ENCODE measurements at regions not wholly inside any gene's neighbourhood (a gene's known extent, or its start where the extent isn't known, plus 50 kb on each side); places are given as distances from the start of the nearest gene placed in this dataset.

GRCh38 chr10:89963451-89964102 is 262.2 kb downstream of the KIF20B start:
- H3K36me3 ChIP-seq (ENCODE audit: insufficient read depth, low read length) = no peaks in the 10 kb centered on the region
- peak overlapping the region; percentile 4 for H3K4me2 ChIP-seq (ENCODE audit: low read length)
- H3K27ac ChIP-seq (ENCODE audit: low read depth, low read length) = no peak overlapping the region
- peak; percentile 46 for DNase-seq (ENCODE audit: low read depth)
- H3K27me3 Mint-ChIP-seq (ENCODE audit: low read depth, unreplicated experiment) = no peaks in the 10 kb centered on the region
- no peaks in the 10 kb centered on the region for H3K9me3 ChIP-seq (ENCODE audit: insufficient read depth, low read depth, low read length)
- no peaks in the 10 kb centered on the region for H3K9me3 Mint-ChIP-seq (ENCODE audit: unreplicated experiment)
- H3K36me3 Mint-ChIP-seq (ENCODE audit: low read depth, unreplicated experiment) = no peaks in the 10 kb centered on the region
- H4K20me1 ChIP-seq (ENCODE audit: insufficient read depth, low read length) = no peaks in the 10 kb centered on the region
- H3K4me1 ChIP-seq (ENCODE audit: insufficient read depth, low read length) = no peaks in the 10 kb centered on the region
- H3K27me3 ChIP-seq (ENCODE audit: insufficient read depth, low read length) = no peaks in the 10 kb centered on the region
- TF ChIP-seq EZH2 (IDR thresholded peaks at IDR 0.05; ENCODE audit: insufficient read depth, low read length) = no peak
- TF ChIP-seq CTCF (IDR thresholded peaks at IDR 0.05; ENCODE audit: insufficient read depth, low read depth, low read length) = no peak
- no peak overlapping the region for H3K4me3 Mint-ChIP-seq (ENCODE audit: unreplicated experiment)
- FAIRE-seq = no peak
- H3K27ac Mint-ChIP-seq (ENCODE audit: unreplicated experiment) = no peak overlapping the region
- peaks cover 9% of the 10 kb centered on the region for H3K4me1 Mint-ChIP-seq (ENCODE audit: low read depth, unreplicated experiment)
- H2AFZ ChIP-seq (ENCODE audit: low read depth, low read length) = no peak overlapping the region
- H3K9ac ChIP-seq (ENCODE audit: low read length) = no peak overlapping the region
- H3K79me2 ChIP-seq (ENCODE audit: insufficient read depth, low read length) = no peaks in the 10 kb centered on the region
- no peak overlapping the region for H3K4me3 ChIP-seq (ENCODE audit: insufficient read depth, low read depth, low read length)

GRCh38 chr10:89966211-89966610 is 264.8 kb downstream of the KIF20B start:
- no peak overlapping the region for H3K27ac ChIP-seq (ENCODE audit: low read depth, low read length)
- Mint-ChIP-seq H3K4me3 (ENCODE audit: unreplicated experiment) (no peak overlapping the region), H3K27me3 (ENCODE audit: low read depth, unreplicated experiment) (no peaks in the 10 kb centered on the region), H3K27ac (ENCODE audit: unreplicated experiment) (no peak overlapping the region), H3K4me1 (ENCODE audit: low read depth, unreplicated experiment) (peaks cover 9% of the 10 kb centered on the region), H3K9me3 (ENCODE audit: unreplicated experiment) (no peaks in the 10 kb centered on the region), H3K36me3 (ENCODE audit: low read depth, unreplicated experiment) (no peaks in the 10 kb centered on the region)
- no peak overlapping the region for H3K9ac ChIP-seq (ENCODE audit: low read length)
- no peaks in the 10 kb centered on the region for H3K9me3 ChIP-seq (ENCODE audit: insufficient read depth, low read depth, low read length)
- no peak overlapping the region for H3K4me3 ChIP-seq (ENCODE audit: insufficient read depth, low read depth, low read length)
- no peak for DNase-seq (ENCODE audit: low read depth)
- no peaks in the 10 kb centered on the region for H3K27me3 ChIP-seq (ENCODE audit: insufficient read depth, low read length)
- no peak overlapping the region for H2AFZ ChIP-seq (ENCODE audit: low read depth, low read length)
- H3K79me2 ChIP-seq (ENCODE audit: insufficient read depth, low read length) = no peaks in the 10 kb centered on the region
- no peak for TF ChIP-seq EZH2 (IDR thresholded peaks at IDR 0.05; ENCODE audit: insufficient read depth, low read length)
- no peak overlapping the region for H3K4me2 ChIP-seq (ENCODE audit: low read length)
- H3K4me1 ChIP-seq (ENCODE audit: insufficient read depth, low read length) = no peaks in the 10 kb centered on the region
- H4K20me1 ChIP-seq (ENCODE audit: insufficient read depth, low read length) = no peaks in the 10 kb centered on the region
- H3K36me3 ChIP-seq (ENCODE audit: insufficient read depth, low read length) = no peaks in the 10 kb centered on the region
- FAIRE-seq = no peak

GRCh38 chr10:89973326-89973725 is 271.9 kb downstream of the KIF20B start:
- Histone ChIP-seq H3K27ac (ENCODE audit: low read depth, low read length) (no peak overlapping the region), H3K9me3 (ENCODE audit: insufficient read depth, low read depth, low read length) (no peaks in the 10 kb centered on the region), H2AFZ (ENCODE audit: low read depth, low read length) (no peak overlapping the region), H3K4me1 (ENCODE audit: insufficient read depth, low read length) (no peaks in the 10 kb centered on the region), H3K9ac (ENCODE audit: low read length) (no peak overlapping the region), H3K4me3 (ENCODE audit: insufficient read depth, low read depth, low read length) (no peak overlapping the region), H4K20me1 (ENCODE audit: insufficient read depth, low read length) (no peaks in the 10 kb centered on the region), H3K27me3 (ENCODE audit: insufficient read depth, low read length) (no peaks in the 10 kb centered on the region), H3K79me2 (ENCODE audit: insufficient read depth, low read length) (no peaks in the 10 kb centered on the region), H3K4me2 (ENCODE audit: low read length) (no peak overlapping the region), H3K36me3 (ENCODE audit: insufficient read depth, low read length) (no peaks in the 10 kb centered on the region)
- H3K27ac Mint-ChIP-seq (ENCODE audit: unreplicated experiment) = no peak overlapping the region
- H3K36me3 Mint-ChIP-seq (ENCODE audit: low read depth, unreplicated experiment) = no peaks in the 10 kb centered on the region
- DNase-seq (ENCODE audit: low read depth) (peak; percentile 47), FAIRE-seq (no peak)
- no peak overlapping the region for H3K4me3 Mint-ChIP-seq (ENCODE audit: unreplicated experiment)
- no peaks in the 10 kb centered on the region for H3K9me3 Mint-ChIP-seq (ENCODE audit: unreplicated experiment)
- H3K4me1 Mint-ChIP-seq (ENCODE audit: low read depth, unreplicated experiment) = no peaks in the 10 kb centered on the region
- TF ChIP-seq EZH2 (IDR thresholded peaks at IDR 0.05; ENCODE audit: insufficient read depth, low read length) = no peak
- H3K27me3 Mint-ChIP-seq (ENCODE audit: low read depth, unreplicated experiment) = peaks cover 13% of the 10 kb centered on the region
